Activated T-cell treated with anti-CD3 and anti-CD28 coated beads, Interleukin-2, amount 50 U/mL, for 4 hours (primary cell): ENCODE measurements at regions not wholly inside any gene's neighbourhood (a gene's known extent, or its start where the extent isn't known, plus 50 kb on each side); places are given as distances from the start of the nearest gene placed in this dataset.
"Not testable (repeated sequence)": the region's sequence is repeated elsewhere in the genome, so short reads cannot be mapped to it uniquely, and the experiment has no call there.

Experiments
- ATAC-seq, 2 donors: fragments of 200-7000 bp; cut with Tn5 transposase; one replicate each; pipeline ENCODE4 v1.10.0; 2021
- DNase-seq: peaks from one replicate; pipeline ENCODE4 v3.0.0-alpha.2; 2020
- H3K27me3 Mint-ChIP-seq: one replicate; pipeline ENCODE4 v1.8.0; 2021; ENCODE audit warnings: low read depth, mixed read lengths
- H3K36me3 Mint-ChIP-seq: one replicate; pipeline ENCODE4 v1.8.0; 2022; ENCODE audit warnings: mixed read lengths; ENCODE audit not compliant: insufficient read depth
- H3K4me1 Mint-ChIP-seq: one replicate; pipeline ENCODE4 v1.8.0; 2021; ENCODE audit warnings: low read depth, mixed read lengths
- H3K4me3 Mint-ChIP-seq: one replicate; pipeline ENCODE4 v1.8.0; 2021; ENCODE audit warnings: mild to moderate bottlenecking, moderate library complexity, mixed read lengths
- H3K9me3 Mint-ChIP-seq: one replicate; pipeline ENCODE4 v1.8.0; 2021; ENCODE audit warnings: mixed read lengths

DNA sequence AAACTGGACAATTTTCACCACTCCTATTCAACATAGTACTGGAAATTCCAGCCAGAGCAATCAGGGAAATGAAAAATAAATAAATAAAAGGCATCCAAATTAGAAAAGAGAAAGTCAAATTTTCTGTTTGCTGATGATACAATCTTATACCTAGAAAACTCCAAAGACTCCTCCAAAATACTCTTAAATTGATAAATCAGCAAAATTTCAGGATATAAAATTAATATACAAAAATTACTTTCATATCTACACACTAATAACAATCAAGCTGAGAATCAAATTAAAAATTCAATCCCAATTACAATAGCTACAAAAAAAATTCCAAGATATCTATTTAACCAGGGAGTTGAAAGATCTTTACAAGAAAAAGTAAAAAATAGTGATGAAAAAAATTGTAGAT is 651.9 kb downstream of the DTWD2 start:
- no peaks in the 10 kb centered on the region for H3K27me3 Mint-ChIP-seq
- ATAC-seq = no peak

DNA sequence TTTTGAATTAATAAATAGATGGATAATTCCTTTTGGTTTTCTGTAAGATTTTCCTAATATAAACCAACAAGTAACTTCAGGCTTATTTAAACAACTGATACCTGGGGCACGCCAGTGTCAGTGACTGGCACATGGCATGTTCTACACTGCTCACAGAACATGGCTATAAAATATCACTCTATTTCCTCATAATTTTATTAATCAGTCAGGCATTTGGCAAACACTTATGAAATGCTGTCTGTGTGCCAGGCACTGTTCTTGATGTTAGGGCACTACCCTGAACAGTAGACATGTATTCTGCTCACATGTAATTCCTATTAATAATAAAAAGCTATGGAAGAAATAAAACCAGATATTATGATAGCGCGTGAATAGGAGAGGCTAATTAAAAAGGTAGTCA is 661.0 kb downstream of the DTWD2 start:
- no peaks in the 10 kb centered on the region for H3K4me1 Mint-ChIP-seq
- H3K4me3 Mint-ChIP-seq = no peak overlapping the region
- no peaks in the 10 kb centered on the region for H3K27me3 Mint-ChIP-seq
- H3K36me3 Mint-ChIP-seq = no peaks in the 10 kb centered on the region
- no peak for ATAC-seq
- peaks cover 4% of the 10 kb centered on the region for H3K9me3 Mint-ChIP-seq
- no peak for DNase-seq

More for the DNA sequence above, 651.9 kb downstream of the DTWD2 start:
- no peaks in the 10 kb centered on the region for H3K4me1 Mint-ChIP-seq
- no peaks in the 10 kb centered on the region for H3K36me3 Mint-ChIP-seq
- peaks cover 9% of the 10 kb centered on the region for H3K9me3 Mint-ChIP-seq
- H3K4me3 Mint-ChIP-seq = no peak overlapping the region
- DNase-seq = no peak

DNA sequence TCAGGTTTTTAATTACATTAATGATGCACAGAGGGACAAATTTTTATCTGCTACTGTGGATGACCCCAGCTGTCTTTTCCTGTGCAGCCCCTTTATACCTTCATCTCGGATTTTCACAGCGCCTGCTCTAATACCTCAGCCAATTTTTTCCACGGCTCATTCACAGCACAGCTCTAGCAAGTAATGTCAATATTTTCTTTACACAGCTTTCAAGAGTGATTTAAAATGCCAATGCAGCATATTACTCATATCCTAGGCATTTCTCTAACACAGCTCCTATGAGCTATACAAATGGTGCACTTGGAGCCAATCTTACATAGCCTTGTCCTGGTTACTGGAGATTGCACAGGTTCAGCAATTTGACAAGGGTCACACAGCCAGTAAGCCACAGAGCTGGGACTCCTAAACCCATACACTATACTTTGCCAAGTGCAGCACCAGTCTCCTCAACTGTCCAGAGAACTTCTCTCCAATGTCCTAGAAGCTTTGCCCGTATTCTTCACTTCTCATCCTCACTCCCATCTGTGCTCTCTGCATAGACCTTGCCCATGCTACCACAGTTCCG is 661.8 kb downstream of the DTWD2 start:
- Mint-ChIP-seq H3K9me3 (peaks cover 4% of the 10 kb centered on the region), H3K4me3 (no peak overlapping the region), H3K36me3 (no peaks in the 10 kb centered on the region), H3K4me1 (no peaks in the 10 kb centered on the region), H3K27me3 (no peaks in the 10 kb centered on the region)
- ATAC-seq (no peak), DNase-seq (no peak)

DNA sequence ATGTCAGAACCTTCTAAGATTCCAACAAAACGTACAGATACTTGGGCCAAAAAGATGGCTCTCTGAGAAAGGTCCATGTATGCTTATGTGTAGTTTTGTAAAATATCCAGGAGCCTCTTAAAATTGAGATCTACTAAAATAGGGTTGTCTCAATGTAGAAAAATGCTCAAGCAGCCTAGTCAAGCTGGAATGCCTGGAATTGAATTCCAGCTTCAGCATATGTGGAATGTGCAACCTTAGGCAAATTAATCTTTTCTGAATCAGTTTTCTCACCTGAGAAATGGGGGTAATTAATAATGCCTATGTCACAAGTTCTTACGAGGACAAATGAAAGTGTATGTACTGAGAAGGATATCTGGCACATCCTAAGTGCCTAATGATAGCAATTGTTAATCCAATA is 662.4 kb downstream of the DTWD2 start:
- Mint-ChIP-seq H3K4me1 (no peaks in the 10 kb centered on the region), H3K36me3 (no peaks in the 10 kb centered on the region), H3K27me3 (no peaks in the 10 kb centered on the region), H3K9me3 (peaks cover 4% of the 10 kb centered on the region), H3K4me3 (no peak overlapping the region)
- DNase-seq (no peak), ATAC-seq (no peak)

DNA sequence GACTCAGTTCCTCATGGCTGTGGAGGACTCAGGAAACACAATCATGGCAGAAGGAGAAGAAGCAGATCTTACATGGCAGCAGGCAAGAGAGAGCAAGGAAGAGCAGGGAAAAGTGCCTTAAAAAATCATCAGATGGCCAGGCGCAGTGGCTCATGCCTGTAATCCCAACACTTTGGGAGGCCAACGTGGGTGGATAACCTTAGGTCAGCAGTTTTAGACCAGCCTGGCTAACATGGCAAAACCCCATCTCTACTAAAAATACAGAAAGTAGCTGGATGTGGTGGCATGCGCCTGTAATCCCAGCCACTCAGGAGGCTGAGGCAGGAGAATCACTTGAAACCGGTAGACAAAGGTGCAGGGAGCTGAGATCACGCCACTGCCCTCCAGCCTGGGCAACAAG is 664.6 kb downstream of the DTWD2 start:
- H3K4me3 Mint-ChIP-seq, H3K36me3 Mint-ChIP-seq, DNase-seq, H3K27me3 Mint-ChIP-seq, ATAC-seq, H3K9me3 Mint-ChIP-seq, H3K4me1 Mint-ChIP-seq: not testable (repeated sequence)

DNA sequence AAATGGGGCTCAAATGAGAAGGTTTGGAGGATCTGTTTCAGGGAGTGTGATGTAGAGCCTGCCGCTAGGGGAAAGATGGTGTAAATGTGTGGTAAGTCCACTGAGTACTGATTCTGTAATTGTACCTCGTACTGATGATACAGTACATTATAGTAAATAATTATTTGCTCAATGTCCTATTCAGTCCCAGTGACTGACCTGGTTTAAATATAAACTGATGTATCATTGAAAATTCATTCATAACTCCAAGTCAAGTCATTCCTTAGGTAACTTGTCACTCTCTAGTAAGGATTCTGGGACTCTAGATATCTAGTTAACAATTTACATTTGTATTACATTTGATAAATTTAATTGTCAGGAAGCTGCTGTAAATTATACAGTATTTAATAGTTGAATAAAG is 667.3 kb downstream of the DTWD2 start:
- no peak for ATAC-seq
- H3K4me1 Mint-ChIP-seq = no peaks in the 10 kb centered on the region
- H3K27me3 Mint-ChIP-seq = no peaks in the 10 kb centered on the region

DNA sequence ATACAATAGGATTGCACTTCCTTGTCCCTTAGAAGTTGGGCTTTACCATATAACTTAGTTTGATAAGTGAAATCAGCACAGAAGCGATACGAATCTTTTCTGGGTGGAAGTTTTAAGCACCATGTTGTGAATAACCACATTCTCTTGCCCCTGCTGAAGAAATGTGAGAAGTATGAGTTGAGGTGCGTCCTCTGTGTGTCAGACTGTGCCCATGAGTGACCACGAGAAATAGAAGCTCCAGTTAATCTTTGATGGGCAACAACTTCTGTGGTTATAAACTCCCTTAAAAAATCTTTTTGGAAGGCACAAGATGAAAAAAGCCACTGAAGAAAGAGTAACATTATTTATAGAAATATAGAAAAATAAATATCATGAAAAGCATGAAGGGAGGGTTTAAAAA is 668.2 kb downstream of the DTWD2 start:
- no peak for ATAC-seq
- no peaks in the 10 kb centered on the region for H3K4me1 Mint-ChIP-seq
- H3K9me3 Mint-ChIP-seq = peaks cover 4% of the 10 kb centered on the region
- no peak for DNase-seq
- no peak overlapping the region for H3K4me3 Mint-ChIP-seq
- no peaks in the 10 kb centered on the region for H3K27me3 Mint-ChIP-seq
- H3K36me3 Mint-ChIP-seq = no peaks in the 10 kb centered on the region

More for the DNA sequence above, 667.3 kb downstream of the DTWD2 start:
- Mint-ChIP-seq H3K36me3 (no peaks in the 10 kb centered on the region), H3K4me3 (no peak overlapping the region), H3K9me3 (peaks cover 4% of the 10 kb centered on the region)
- no peak for DNase-seq

DNA sequence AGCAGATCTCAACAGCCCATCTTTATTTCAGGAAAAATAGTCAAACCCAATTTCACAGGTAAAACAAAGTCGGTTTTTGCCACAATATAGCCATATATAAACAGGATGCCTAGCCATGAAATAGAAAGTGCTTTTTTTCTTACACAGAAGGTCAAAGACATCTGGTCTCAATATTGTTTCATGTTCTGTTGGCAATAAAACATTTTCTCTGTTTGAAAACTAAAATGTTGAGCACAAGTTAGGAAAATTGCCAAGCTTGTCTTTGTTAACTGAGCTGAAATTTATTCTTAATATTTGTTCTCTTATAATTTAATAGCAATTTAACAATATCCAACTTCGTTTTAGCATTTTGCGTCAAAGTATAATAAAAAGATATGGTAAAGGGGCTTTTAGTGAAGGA is 673.4 kb downstream of the DTWD2 start:
- no peaks in the 10 kb centered on the region for H3K27me3 Mint-ChIP-seq
- no peak for ATAC-seq
- H3K36me3 Mint-ChIP-seq = no peaks in the 10 kb centered on the region
- DNase-seq = no peak
- no peaks in the 10 kb centered on the region for H3K9me3 Mint-ChIP-seq
- H3K4me3 Mint-ChIP-seq = no peak overlapping the region
- no peaks in the 10 kb centered on the region for H3K4me1 Mint-ChIP-seq

DNA sequence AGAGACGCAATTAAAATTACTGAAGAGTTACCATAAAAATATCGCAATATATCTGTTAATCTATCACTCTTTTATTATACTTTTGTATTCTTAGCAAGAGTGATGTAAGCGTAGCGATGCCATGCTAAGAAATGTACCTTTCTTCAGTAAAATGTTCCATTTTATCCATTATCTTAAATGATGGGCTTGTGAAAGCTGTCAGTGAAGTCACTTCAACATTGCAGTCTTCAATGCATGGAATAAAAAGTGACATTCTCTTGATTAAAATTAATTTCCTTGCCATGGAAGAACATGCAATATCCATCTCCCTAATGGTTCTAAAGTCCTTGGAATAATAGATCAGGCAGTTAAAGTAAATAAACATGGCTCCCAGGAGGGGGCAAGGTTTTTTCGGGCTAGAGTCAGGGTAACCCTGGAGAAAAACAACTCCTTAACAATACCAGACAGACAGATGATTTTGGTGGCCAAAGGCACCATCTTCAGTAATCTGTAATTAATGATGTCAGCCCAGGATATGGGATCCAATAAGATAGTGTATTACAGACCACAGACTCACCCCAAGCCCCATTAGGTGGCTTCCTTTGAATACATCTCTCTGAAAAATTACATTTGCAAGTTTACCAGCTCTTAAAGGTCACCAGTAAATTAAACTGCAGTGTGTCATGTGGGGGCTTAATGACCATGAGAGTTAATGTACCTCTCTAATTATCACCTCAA is 677.1 kb downstream of the DTWD2 start:
- no peak for DNase-seq
- Mint-ChIP-seq H3K36me3 (no peaks in the 10 kb centered on the region), H3K27me3 (no peaks in the 10 kb centered on the region), H3K9me3 (peaks cover under 1% of the 10 kb centered on the region), H3K4me1 (no peaks in the 10 kb centered on the region), H3K4me3 (no peak overlapping the region)
- ATAC-seq = no peak

DNA sequence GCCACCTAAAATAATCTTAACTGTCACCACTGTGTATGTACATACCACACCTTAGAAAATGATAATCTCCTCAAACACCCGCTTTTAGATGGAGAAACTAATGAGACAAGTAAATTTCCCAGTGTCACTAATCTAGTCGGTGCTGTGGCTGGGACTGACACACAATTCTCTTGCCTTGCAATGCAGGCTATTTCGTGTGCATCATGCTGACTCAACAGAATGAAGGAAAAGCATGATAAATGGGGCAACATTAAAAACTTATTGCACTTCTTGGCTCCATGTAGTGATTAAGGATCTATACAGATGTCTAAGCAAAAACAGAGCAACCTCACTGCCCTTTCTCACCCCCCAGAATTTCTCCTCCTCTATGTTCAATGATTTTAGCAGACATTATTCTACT is 677.9 kb downstream of the DTWD2 start:
- no peak overlapping the region for H3K4me3 Mint-ChIP-seq
- peaks cover 7% of the 10 kb centered on the region for H3K9me3 Mint-ChIP-seq
- no peak for DNase-seq
- ATAC-seq = no peak
- H3K27me3 Mint-ChIP-seq = no peaks in the 10 kb centered on the region
- H3K4me1 Mint-ChIP-seq = no peaks in the 10 kb centered on the region
- no peaks in the 10 kb centered on the region for H3K36me3 Mint-ChIP-seq

DNA sequence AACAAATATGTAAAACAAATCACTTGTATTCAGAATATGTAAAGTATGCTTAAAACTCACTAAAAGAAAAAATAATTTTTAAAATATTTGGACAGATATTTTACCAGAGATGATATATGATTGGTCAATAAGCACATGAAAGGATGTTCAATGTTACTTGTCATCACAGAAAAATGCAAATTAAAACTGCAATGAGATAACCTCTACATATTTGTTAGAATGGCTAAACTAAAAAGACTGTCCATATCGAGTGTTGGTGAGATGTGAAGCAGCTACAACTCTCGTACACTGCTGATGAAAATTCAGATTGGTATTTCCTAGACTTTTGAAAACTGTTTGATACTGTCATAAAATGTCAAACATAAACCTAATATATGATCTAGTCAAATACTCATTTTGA is 685.1 kb downstream of the DTWD2 start:
- Mint-ChIP-seq H3K9me3 (peaks cover 7% of the 10 kb centered on the region), H3K27me3 (no peaks in the 10 kb centered on the region), H3K4me3 (no peak overlapping the region), H3K36me3 (no peaks in the 10 kb centered on the region), H3K4me1 (no peaks in the 10 kb centered on the region)
- DNase-seq (no peak), ATAC-seq (no peak)

DNA sequence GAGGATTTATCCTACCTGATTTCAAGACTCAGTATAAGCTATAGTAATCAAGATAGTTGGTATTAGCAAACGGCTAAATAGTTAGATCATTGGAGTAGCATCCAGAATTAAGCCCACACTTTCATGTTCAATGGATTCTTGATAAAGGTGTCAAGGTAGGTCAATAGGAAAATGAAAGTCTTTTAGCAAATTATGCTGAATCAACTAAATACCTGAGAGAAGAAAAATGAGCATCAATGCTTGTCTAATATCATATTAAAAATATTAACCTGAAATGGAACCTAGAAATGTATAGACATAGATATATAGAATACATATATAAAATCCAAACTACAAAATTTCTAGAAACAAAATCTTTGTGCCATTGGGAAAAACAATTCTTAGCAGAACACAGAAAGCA is 685.6 kb downstream of the DTWD2 start:
- H3K9me3 Mint-ChIP-seq = peaks cover 7% of the 10 kb centered on the region
- H3K27me3 Mint-ChIP-seq = no peaks in the 10 kb centered on the region
- H3K4me1 Mint-ChIP-seq = no peaks in the 10 kb centered on the region
- ATAC-seq = no peak
- DNase-seq = no peak
- H3K4me3 Mint-ChIP-seq = no peak overlapping the region
- no peaks in the 10 kb centered on the region for H3K36me3 Mint-ChIP-seq

DNA sequence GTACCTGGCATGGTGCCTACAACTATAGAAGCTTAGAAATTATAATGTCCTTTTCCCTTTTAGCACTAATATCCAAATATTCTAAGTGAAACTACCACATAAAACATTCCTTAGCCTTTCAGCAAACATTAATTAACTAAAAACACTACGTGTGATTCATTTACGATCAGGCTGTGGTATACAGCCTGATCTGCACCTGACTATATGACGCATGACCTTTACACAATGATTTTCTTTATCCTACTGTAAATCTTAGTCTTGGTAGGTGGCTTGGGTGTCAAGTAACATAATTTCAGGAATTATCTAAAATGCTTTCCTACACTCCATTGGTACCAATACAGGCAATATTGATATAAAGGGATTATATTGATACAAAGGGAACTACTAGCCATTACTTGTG is 686.7 kb downstream of the DTWD2 start:
- Mint-ChIP-seq H3K27me3 (no peaks in the 10 kb centered on the region), H3K9me3 (peaks cover 10% of the 10 kb centered on the region), H3K4me3 (no peak overlapping the region), H3K4me1 (no peaks in the 10 kb centered on the region), H3K36me3 (no peaks in the 10 kb centered on the region)
- DNase-seq (no peak), ATAC-seq (no peak)

DNA sequence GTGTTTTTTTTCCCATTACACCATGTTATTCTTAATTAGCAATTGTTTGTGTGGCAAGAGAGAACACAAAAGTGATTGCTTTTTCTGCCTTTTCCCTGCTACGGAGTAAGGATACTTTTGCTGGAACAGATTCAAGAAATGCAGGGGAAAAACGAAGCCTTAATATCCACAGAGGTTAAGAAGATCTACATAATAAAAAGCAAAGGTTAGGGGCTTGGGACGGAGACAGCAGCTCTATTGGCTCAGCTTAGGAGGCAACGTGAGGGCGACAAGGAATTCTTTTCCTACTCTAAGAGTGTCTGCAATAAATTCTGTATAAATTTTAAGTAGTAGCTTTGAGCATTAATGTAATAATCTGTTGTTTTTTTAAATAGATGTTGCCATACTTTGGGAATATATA is 693.3 kb downstream of the DTWD2 start:
- Mint-ChIP-seq H3K36me3 (no peaks in the 10 kb centered on the region), H3K4me1 (no peaks in the 10 kb centered on the region), H3K27me3 (no peaks in the 10 kb centered on the region), H3K4me3 (no peak overlapping the region), H3K9me3 (peaks cover 6% of the 10 kb centered on the region)
- no peak for ATAC-seq
- no peak for DNase-seq

DNA sequence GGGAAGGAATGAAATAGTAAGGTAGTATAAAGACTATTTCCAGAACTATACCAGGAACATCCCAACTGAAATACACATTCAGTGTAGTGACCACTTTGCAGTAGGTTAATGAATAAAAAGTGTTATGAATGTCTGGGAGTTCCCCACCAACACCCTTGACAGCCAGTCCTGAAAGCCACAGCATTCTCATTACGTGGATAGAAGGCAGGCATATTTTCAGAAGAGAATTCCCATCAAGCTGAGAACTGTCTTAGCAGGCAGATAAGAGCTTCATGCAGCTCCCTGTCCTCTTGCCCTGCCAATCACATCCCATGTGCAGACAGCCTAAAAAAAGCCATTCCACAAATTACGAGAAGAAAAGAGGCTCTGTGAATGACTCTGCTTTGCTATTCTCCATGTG is 695.0 kb downstream of the DTWD2 start:
- ATAC-seq (no peak), DNase-seq (no peak)
- H3K27me3 Mint-ChIP-seq = no peaks in the 10 kb centered on the region
- H3K36me3 Mint-ChIP-seq = no peaks in the 10 kb centered on the region
- H3K4me1 Mint-ChIP-seq = no peaks in the 10 kb centered on the region
- no peak overlapping the region for H3K4me3 Mint-ChIP-seq
- H3K9me3 Mint-ChIP-seq = peaks cover 6% of the 10 kb centered on the region
